Suprapubic skin (tissue), 4 donors: ENCODE measurements at regions not wholly inside any gene's neighbourhood (a gene's known extent, or its start where the extent isn't known, plus 50 kb on each side); places are given as distances from the start of the nearest gene placed in this dataset.

Experiments used
- DNase-seq, 2 donors: peaks; one replicate each; pipeline ENCODE4 v3.0.0-alpha.2; 2019; ENCODE audit warnings: low spot score in 2 of 2
- H3K27ac ChIP-seq: fragments of 200-600 bp; sonication (generic); one replicate; pipeline ENCODE4 v1.5.1; 2019
- H3K27me3 ChIP-seq: fragments of 200-600 bp; sonication (generic); one replicate; pipeline ENCODE4 v1.5.1; 2019
- H3K36me3 ChIP-seq: fragments of 200-600 bp; sonication (generic); one replicate; pipeline ENCODE4 v1.5.1; 2019
- H3K4me1 ChIP-seq: fragments of 200-600 bp; sonication (generic); one replicate; pipeline ENCODE4 v1.5.1; 2019
- H3K4me3 ChIP-seq: fragments of 200-600 bp; sonication (generic); one replicate; pipeline ENCODE4 v1.5.1; 2019; ENCODE audit warnings: mild to moderate bottlenecking
- H3K9me3 ChIP-seq: fragments of 200-600 bp; sonication (generic); one replicate; pipeline ENCODE4 v1.5.1; 2019
- CTCF ChIP-seq, 2 donors: fragments of 200-600 bp in 1 of 2; fragments of 450-650 bp in 1 of 2; sonication (generic) in 1 of 2; IDR thresholded peaks; one replicate each; pipeline ENCODE4 v1.5.1; 2016 to 2019; ENCODE audit warnings: antibody characterized with exemption in 2 of 2, mild to moderate bottlenecking in 1 of 2, moderate library complexity in 1 of 2
- EP300 ChIP-seq: sonication (generic); formaldehyde crosslinking; IDR thresholded peaks from one replicate; pipeline ENCODE4 v1.6.1; 2017; ENCODE audit warnings: antibody characterized with exemption
- POLR2A ChIP-seq, 2 donors: fragments of 450-650 bp; IDR thresholded peaks; one replicate each; pipeline ENCODE4 v1.6.1; 2017; ENCODE audit warnings: antibody characterized with exemption in 2 of 2, mild to moderate bottlenecking in 2 of 2, moderate library complexity in 2 of 2
- POLR2AphosphoS5 ChIP-seq, 3 donors: sonication (generic); formaldehyde crosslinking; IDR thresholded peaks; one replicate each; pipeline ENCODE4 v1.6.1; 2017; ENCODE audit warnings: antibody characterized with exemption in 3 of 3
- WGBS: methylation state at CpG from one replicate; pipeline ENCODE4 v1.1.5; 2018; 5-methylcytosine and 5-hydroxymethylcytosine counted together

DNA sequence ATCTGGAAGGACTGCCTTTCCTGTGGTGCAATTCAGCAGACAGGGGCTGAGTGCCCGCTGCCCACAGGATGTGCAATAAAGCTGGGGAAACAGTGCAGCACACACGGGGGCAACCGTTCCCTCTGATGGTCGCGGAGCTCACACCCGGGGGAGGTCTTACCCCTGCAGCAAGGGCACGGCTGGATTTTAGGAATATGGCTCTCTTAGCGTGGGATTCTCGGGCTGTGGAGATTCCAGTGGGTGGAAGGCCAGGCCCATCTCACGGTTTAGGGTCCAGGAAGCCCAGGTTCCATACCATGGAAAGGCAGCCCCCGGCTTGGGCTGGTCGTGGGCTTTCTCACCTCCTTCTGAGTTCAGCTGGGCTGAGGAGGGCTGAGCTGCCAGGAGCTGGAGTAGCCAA lies 244.1 kb downstream of the MED10 start:
- H3K27ac ChIP-seq = no peak overlapping the region
- no peaks in the 10 kb centered on the region for H3K9me3 ChIP-seq
- H3K36me3 ChIP-seq = no peaks in the 10 kb centered on the region
- no peaks in the 10 kb centered on the region for H3K27me3 ChIP-seq
- H3K4me1 ChIP-seq = no peaks in the 10 kb centered on the region
- TF ChIP-seq CTCF (IDR thresholded peaks at IDR 0.05) (no peak), POLR2AphosphoS5 (IDR thresholded peaks at IDR 0.05) (no peak), POLR2A (IDR thresholded peaks at IDR 0.05) (no peak), EP300 (no peak)
- no peak for DNase-seq
- no peak overlapping the region for H3K4me3 ChIP-seq
- WGBS = 94% methylated on average over 10 of the region's 12 CpGs

DNA sequence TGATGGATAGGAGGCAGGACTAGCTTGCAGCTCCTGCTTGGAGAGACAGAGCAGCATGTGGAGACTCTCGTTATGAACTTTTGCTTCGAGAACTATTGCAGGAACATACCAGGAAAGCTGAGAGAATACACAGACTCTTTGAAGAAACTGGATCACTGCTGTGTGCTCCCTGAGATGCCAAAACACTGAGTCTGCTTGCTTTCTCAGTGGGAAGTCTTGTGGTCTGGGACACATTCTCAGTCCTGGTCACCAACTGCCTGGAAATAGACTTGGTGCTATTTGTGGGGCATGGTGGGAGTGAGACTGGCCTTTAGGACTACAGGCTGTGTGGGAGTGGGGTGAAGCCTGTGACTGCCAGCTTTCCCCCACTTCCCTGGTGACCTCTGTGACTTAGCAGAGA lies 252.6 kb downstream of the MED10 start:
- WGBS = 80% methylated on average over 2 of the region's 2 CpGs
- Histone ChIP-seq H3K27me3 (no peaks in the 10 kb centered on the region), H3K27ac (no peak overlapping the region), H3K4me3 (no peak overlapping the region), H3K4me1 (no peaks in the 10 kb centered on the region), H3K9me3 (peaks cover 6% of the 10 kb centered on the region), H3K36me3 (no peaks in the 10 kb centered on the region)
- no peak for DNase-seq
- no peak for TF ChIP-seq POLR2A (IDR thresholded peaks at IDR 0.05)
- TF ChIP-seq CTCF (IDR thresholded peaks at IDR 0.05) = no peak
- no peak for TF ChIP-seq POLR2AphosphoS5 (IDR thresholded peaks at IDR 0.05)
- TF ChIP-seq EP300 = no peak

DNA sequence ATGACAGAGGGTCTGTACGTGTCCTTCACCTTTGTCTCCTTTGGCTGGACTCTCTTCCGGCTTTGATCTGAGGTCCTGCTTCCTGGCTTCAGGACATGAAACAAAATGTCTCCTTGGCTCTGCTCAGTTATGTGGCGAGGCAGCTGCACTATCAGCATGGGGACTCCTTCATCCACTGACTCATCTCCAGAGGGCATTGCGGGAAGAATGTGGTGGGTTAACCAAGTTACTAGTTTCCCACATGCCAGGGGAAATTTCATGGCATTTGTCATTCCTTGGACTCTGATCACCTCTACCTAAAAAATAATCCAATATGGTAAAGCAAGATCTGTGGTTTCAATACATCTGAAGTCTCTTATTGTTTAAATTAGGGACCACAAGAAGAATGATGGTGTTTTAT lies 259.7 kb downstream of the MED10 start:
- 73% methylated on average over 4 of the region's 4 CpGs for WGBS
- no peak overlapping the region for H3K27ac ChIP-seq
- TF ChIP-seq CTCF (IDR thresholded peaks at IDR 0.05) (no peak), EP300 (no peak), POLR2A (IDR thresholded peaks at IDR 0.05) (no peak)

GRCh38 chr5:6117212-6117611 lies 261.1 kb downstream of the MED10 start:
- DNase-seq = no peak
- TF ChIP-seq POLR2AphosphoS5 (IDR thresholded peaks at IDR 0.05) (no peak), POLR2A (IDR thresholded peaks at IDR 0.05) (no peak), EP300 (no peak), CTCF (IDR thresholded peaks at IDR 0.05) (no peak)
- Histone ChIP-seq H3K27me3 (no peaks in the 10 kb centered on the region), H3K27ac (no peak overlapping the region), H3K4me1 (no peaks in the 10 kb centered on the region), H3K4me3 (no peak overlapping the region), H3K9me3 (no peaks in the 10 kb centered on the region), H3K36me3 (no peaks in the 10 kb centered on the region)
- 80% methylated on average over 1 of the region's 1 CpG for WGBS

More for the DNA sequence above, 259.7 kb downstream of the MED10 start:
- H3K9me3 ChIP-seq = peaks cover 2% of the 10 kb centered on the region
- no peaks in the 10 kb centered on the region for H3K4me1 ChIP-seq
- no peak overlapping the region for H3K4me3 ChIP-seq
- H3K36me3 ChIP-seq = no peaks in the 10 kb centered on the region
- no peak for DNase-seq
- no peaks in the 10 kb centered on the region for H3K27me3 ChIP-seq

DNA sequence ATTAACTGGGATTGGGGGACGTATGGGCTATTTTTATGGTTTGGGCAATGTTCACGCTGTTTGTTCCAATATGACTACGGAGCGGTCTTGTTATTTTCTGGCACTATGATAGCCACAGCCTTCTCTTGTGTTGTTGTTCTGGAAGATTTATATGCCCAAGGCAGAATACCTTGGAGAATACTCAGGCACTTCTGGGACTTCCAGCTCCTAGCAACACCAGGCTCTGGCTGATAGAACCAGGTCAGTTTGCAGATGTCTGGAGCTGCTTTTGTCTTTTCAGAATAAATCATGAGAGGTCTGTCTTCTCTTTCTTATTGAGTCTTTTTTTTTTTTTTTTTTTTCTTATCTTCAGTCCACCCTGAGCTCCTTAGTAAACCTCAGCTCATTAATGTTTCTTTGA lies 262.5 kb downstream of the MED10 start:
- no peaks in the 10 kb centered on the region for H3K4me1 ChIP-seq
- 82% methylated on average over 4 of the region's 4 CpGs for WGBS
- H3K27ac ChIP-seq = no peak overlapping the region
- no peaks in the 10 kb centered on the region for H3K9me3 ChIP-seq
- no peak for TF ChIP-seq POLR2AphosphoS5 (IDR thresholded peaks at IDR 0.05)
- no peak for TF ChIP-seq POLR2A (IDR thresholded peaks at IDR 0.05)
- TF ChIP-seq CTCF (IDR thresholded peaks at IDR 0.05) = no peak
- TF ChIP-seq EP300 = no peak
- no peaks in the 10 kb centered on the region for H3K36me3 ChIP-seq
- no peak for DNase-seq
- H3K4me3 ChIP-seq = no peak overlapping the region
- H3K27me3 ChIP-seq = no peaks in the 10 kb centered on the region
